Peyer's patch (tissue), 4 donors: ENCODE measurements at regions not wholly inside any gene's neighbourhood (a gene's known extent, or its start where the extent isn't known, plus 50 kb on each side); places are given as distances from the start of the nearest gene placed in this dataset.

Experiments
- POLR2A ChIP-seq, 2 donors: fragments of 450-650 bp; IDR thresholded peaks; one replicate each; pipeline ENCODE4 v1.5.1; 2017; ENCODE audit warnings: antibody characterized with exemption in 2 of 2, mild to moderate bottlenecking in 2 of 2, moderate library complexity in 2 of 2
- TF ChIP-seq, protein P1 (sequence below), 6 experiments: fragments of 450-650 bp in 4 of 6; fragments of 200-600 bp in 2 of 6; sonication (generic) in 1 of 6; IDR thresholded peaks; one replicate each; pipeline ENCODE4 v1.5.1; 2017 to 2019; ENCODE audit warnings: antibody characterized with exemption in 6 of 6, mild to moderate bottlenecking in 3 of 6, moderate library complexity in 1 of 6

DNA sequence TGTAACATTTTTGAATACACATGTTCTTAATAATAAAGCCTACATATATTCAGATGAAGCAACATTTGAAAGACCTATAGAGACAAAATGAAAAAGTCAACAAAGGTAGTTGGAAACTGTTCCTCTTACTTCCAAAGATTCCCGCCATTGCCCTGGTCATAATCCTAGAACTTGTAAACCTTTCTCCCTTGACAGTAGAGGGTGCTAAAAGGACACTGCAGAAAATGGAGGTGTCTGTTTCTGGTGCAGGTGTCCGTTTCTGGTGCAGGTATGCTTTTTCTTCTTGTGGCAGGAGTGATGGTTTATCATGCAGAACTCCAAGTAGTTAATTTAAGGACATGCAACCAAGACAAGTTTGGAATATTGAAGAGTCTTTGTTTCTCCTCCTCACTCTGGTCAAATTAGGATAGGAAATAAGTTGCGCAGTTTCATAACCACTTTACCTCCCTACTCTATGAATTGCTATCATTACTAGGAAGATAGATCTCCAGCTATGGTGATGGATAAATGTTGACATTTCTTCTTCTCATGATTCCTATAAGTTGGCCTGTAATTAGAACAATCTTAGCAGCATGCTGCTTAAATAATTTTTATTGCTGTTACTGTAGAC lies 56.0 kb upstream of the FAM174A start:
- TF ChIP-seq, protein P1, sequence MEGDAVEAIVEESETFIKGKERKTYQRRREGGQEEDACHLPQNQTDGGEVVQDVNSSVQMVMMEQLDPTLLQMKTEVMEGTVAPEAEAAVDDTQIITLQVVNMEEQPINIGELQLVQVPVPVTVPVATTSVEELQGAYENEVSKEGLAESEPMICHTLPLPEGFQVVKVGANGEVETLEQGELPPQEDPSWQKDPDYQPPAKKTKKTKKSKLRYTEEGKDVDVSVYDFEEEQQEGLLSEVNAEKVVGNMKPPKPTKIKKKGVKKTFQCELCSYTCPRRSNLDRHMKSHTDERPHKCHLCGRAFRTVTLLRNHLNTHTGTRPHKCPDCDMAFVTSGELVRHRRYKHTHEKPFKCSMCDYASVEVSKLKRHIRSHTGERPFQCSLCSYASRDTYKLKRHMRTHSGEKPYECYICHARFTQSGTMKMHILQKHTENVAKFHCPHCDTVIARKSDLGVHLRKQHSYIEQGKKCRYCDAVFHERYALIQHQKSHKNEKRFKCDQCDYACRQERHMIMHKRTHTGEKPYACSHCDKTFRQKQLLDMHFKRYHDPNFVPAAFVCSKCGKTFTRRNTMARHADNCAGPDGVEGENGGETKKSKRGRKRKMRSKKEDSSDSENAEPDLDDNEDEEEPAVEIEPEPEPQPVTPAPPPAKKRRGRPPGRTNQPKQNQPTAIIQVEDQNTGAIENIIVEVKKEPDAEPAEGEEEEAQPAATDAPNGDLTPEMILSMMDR (IDR thresholded peaks at IDR 0.05): peak in 4 of 6 experiments; percentile 38 to 56 (median 48)
- TF ChIP-seq POLR2A (IDR thresholded peaks at IDR 0.05): no peak
